SK-N-SH (cell line): ENCODE measurements at regions not wholly inside any gene's neighbourhood (a gene's known extent, or its start where the extent isn't known, plus 50 kb on each side); places are given as distances from the start of the nearest gene placed in this dataset.
"Not testable (repeated sequence)": the region's sequence is repeated elsewhere in the genome, so short reads cannot be mapped to it uniquely, and the experiment has no call there.

Experiments used
- CTCF ChIA-PET: fragments of 300-600, 350-600 bp; formaldehyde crosslinking; extraction: SDS; loops from one replicate; lab custom pipeline; 2021; lab: Yijun Ruan, JAX
- POLR2A ChIA-PET: fragments of 350-600 bp; sonication (Branson Sonifier 250); formaldehyde crosslinking; extraction: SDS; loops from one replicate; lab custom pipeline; 2020; ENCODE audit warnings: antibody characterized with exemption, inconsistent platforms; lab: Yijun Ruan, JAX
- DNase-seq: peaks from one replicate; pipeline ENCODE4 v3.0.0; 2012
- H2AFZ ChIP-seq: fragments of 200-600 bp; sonication (generic); 2 replicates; pipeline ENCODE4 v1.8.1; 2016; ENCODE audit warnings: antibody characterized with exemption, mild to moderate bottlenecking, low read depth
- H3F3A ChIP-seq: fragments of 200-600 bp; sonication (generic); replicated peaks from 2 replicates; pipeline ENCODE3; 2016; ENCODE audit warnings: antibody characterized with exemption, mild to moderate bottlenecking; ENCODE audit not compliant: insufficient read depth
- H3K27ac ChIP-seq, 2 experiments: fragments of 200-500 bp in 1 of 2; fragments of 200-600 bp in 1 of 2; sonication (Bioruptor generic) in 1 of 2; sonication (generic), shearing (Covaris generic) in 1 of 2; 2 replicates each; pipeline versions ENCODE4 v1.5.1 to v1.6.1; 2014 to 2016; ENCODE audit warnings: low read depth in 2 of 2, inconsistent platforms in 1 of 2, low read length in 1 of 2, mild to moderate bottlenecking in 1 of 2, mixed read lengths in 1 of 2
- H3K27me3 ChIP-seq: fragments of 200-600 bp; sonication (generic), shearing (Covaris generic); 2 replicates; pipeline ENCODE4 v1.6.1; 2016; ENCODE audit warnings: mixed run types; ENCODE audit not compliant: insufficient read depth
- H3K36me3 ChIP-seq, 2 experiments: fragments of 200-500 bp in 1 of 2; fragments of 200-600 bp in 1 of 2; sonication (Bioruptor generic) in 1 of 2; sonication (generic) in 1 of 2; replicated peaks in 1 of 2; 2 replicates each; pipeline versions ENCODE3 to v1.5.1; 2014 to 2016; ENCODE audit warnings: low read length in 1 of 2, mild to moderate bottlenecking in 1 of 2; ENCODE audit not compliant: insufficient read depth in 2 of 2, control insufficient read depth in 1 of 2
- H3K4me1 ChIP-seq, 2 experiments: fragments of 200-500 bp in 1 of 2; fragments of 200-600 bp in 1 of 2; sonication (Bioruptor generic) in 1 of 2; sonication (generic), shearing (Covaris generic) in 1 of 2; 2 replicates each; pipeline versions ENCODE4 v1.5.1 to v1.6.1; 2014 to 2016; ENCODE audit warnings: low read depth in 1 of 2, low read length in 1 of 2, mixed run types in 1 of 2; ENCODE audit not compliant: insufficient read depth in 2 of 2, control insufficient read depth in 1 of 2
- H3K4me2 ChIP-seq: fragments of 200-600 bp; sonication (generic), shearing (Covaris generic); 2 replicates; pipeline ENCODE4 v1.6.1; 2017; ENCODE audit warnings: mixed run types
- H3K4me3 ChIP-seq, 2 experiments: fragments of 200-500 bp in 1 of 2; fragments of 200-600 bp in 1 of 2; sonication (Bioruptor generic) in 1 of 2; sonication (generic), shearing (Covaris generic) in 1 of 2; 2 replicates each; pipeline versions ENCODE4 v1.5.1 to v1.8.1; 2014 to 2016; ENCODE audit warnings: low read depth in 2 of 2, inconsistent platforms in 1 of 2, low read length in 1 of 2, mild to moderate bottlenecking in 1 of 2, mixed read lengths in 1 of 2, moderate library complexity in 1 of 2
- H3K79me2 ChIP-seq: fragments of 200-600 bp; sonication (generic); 2 replicates; pipeline ENCODE4 v1.8.1; 2017; ENCODE audit warnings: mild to moderate bottlenecking; ENCODE audit not compliant: insufficient read depth
- H3K9ac ChIP-seq: fragments of 200-600 bp; sonication (generic); 2 replicates; pipeline ENCODE4 v1.6.1; 2017; ENCODE audit warnings: mixed run types
- H3K9me2 ChIP-seq: fragments of 200-600 bp; sonication (generic); 2 replicates; pipeline ENCODE4 v1.6.1; 2017; ENCODE audit warnings: mixed run types
- H3K9me3 ChIP-seq: fragments of 200-600 bp; sonication (generic); 2 replicates; pipeline ENCODE4 v1.6.1; 2017; ENCODE audit warnings: mixed run types, mild to moderate bottlenecking, moderate library complexity
- H4K20me1 ChIP-seq: fragments of 200-600 bp; sonication (generic); 2 replicates; pipeline ENCODE4 v1.6.1; 2017; ENCODE audit warnings: mild to moderate bottlenecking, mixed run types; ENCODE audit not compliant: insufficient read depth
- EZH2phosphoT487 ChIP-seq: fragments of 200-600 bp; sonication (generic); IDR thresholded peaks from 2 replicates; pipeline ENCODE4 v1.6.1; 2017; ENCODE audit warnings: low read depth, mixed run types, mild to moderate bottlenecking, antibody characterized with exemption, moderate library complexity, borderline replicate concordance
- NFIC ChIP-seq: IDR thresholded peaks from 2 replicates; pipeline ENCODE4 v1.4.0; 2012; ENCODE audit warnings: borderline replicate concordance
- NRF1 ChIP-seq: IDR thresholded peaks from 2 replicates; pipeline ENCODE4 v1.6.1; 2012; ENCODE audit warnings: low read depth, mild to moderate bottlenecking, low read length
- RAD21 ChIP-seq: IDR thresholded peaks from 2 replicates; pipeline ENCODE4 v1.6.1; 2012; ENCODE audit warnings: mild to moderate bottlenecking, low read length
- RCOR1 ChIP-seq: fragments of 150-350 bp; IDR thresholded peaks from 2 replicates; pipeline ENCODE4 v1.6.1; 2017; ENCODE audit warnings: antibody characterized with exemption, low read length
- REST ChIP-seq: IDR thresholded peaks from 2 replicates; pipeline ENCODE4 v1.6.1; 2012; ENCODE audit warnings: mild to moderate bottlenecking, low read depth, low read length, moderate library complexity
- RXRA ChIP-seq: IDR thresholded peaks from 2 replicates; pipeline ENCODE4 v1.4.0; 2012; ENCODE audit warnings: low read depth, mild to moderate bottlenecking, borderline replicate concordance
- SIN3A ChIP-seq: IDR thresholded peaks from 2 replicates; pipeline ENCODE4 v1.6.1; 2012; ENCODE audit warnings: low read depth, mild to moderate bottlenecking, low read length, moderate library complexity, borderline replicate concordance
- TCF12 ChIP-seq: IDR thresholded peaks from 2 replicates; pipeline ENCODE4 v1.4.0; 2012
- USF2 ChIP-seq: fragments of 150-350 bp; IDR thresholded peaks from 2 replicates; pipeline ENCODE4 v1.6.1; 2017; ENCODE audit warnings: antibody characterized with exemption, low read length, low read depth, borderline replicate concordance
- YY1 ChIP-seq: IDR thresholded peaks from 2 replicates; pipeline ENCODE4 v1.4.0; 2012; ENCODE audit warnings: low read depth, mild to moderate bottlenecking
- ZBTB33 ChIP-seq: IDR thresholded peaks from 2 replicates; pipeline ENCODE4 v1.4.0; 2012; ENCODE audit warnings: low read depth, borderline replicate concordance
- WGBS: methylation state at CpG from one replicate; pipeline ENCODE4 v1.1.6; 2017; ENCODE audit warnings: low lambda C conversion rate; 5-methylcytosine and 5-hydroxymethylcytosine counted together

GRCh38 chr20:40274912-40275533 is 414.0 kb downstream of the MAFB start:
- H3K27ac ChIP-seq: peak overlapping the region in 1 of 2 experiments; percentile 90; a peak in 1 of 4 replicates
- no peaks in the 10 kb centered on the region for H3K27me3 ChIP-seq
- peak; percentile 7; the same call in 1 of the 2 replicates for TF ChIP-seq RCOR1
- TF ChIP-seq NFIC: no peak
- TF ChIP-seq RAD21: peak; percentile 21; the same call in 1 of the 2 replicates
- H3K4me2 ChIP-seq: no peak overlapping the region
- H3K4me3 ChIP-seq: no peak overlapping the region
- no peak overlapping the region for H2AFZ ChIP-seq
- H3K4me1 ChIP-seq: peaks cover 11 to 28% of the 10 kb centered on the region in 2 experiments; a peak in 3 of 4 replicates
- no peaks in the 10 kb centered on the region for H3F3A ChIP-seq
- H4K20me1 ChIP-seq: no peaks in the 10 kb centered on the region
- CTCF ChIA-PET: interaction anchor here (0.9 to 2.3 kb wide), 4 partner anchors 9 to 414 kb away, joined by 3 to 11 read pairs (median 9); partner anchors contain the start of gene MAFB
- H3K9ac ChIP-seq: no peak overlapping the region
- WGBS: 62% methylated on average over 3 of the region's 3 CpGs
- H3K9me2 ChIP-seq: no peaks in the 10 kb centered on the region
- no peaks in the 10 kb centered on the region for H3K36me3 ChIP-seq
- POLR2A ChIA-PET: interaction anchor here (0.6 to 1.1 kb wide), 2 partner anchors 414 to 1029 kb away, joined by 3 to 4 read pairs; partner anchors contain the start of gene MAFB
- peak; percentile 41 for DNase-seq
- H3K79me2 ChIP-seq: no peaks in the 10 kb centered on the region
- H3K9me3 ChIP-seq: no peaks in the 10 kb centered on the region

GRCh38 chr20:40269274-40269673 is 419.8 kb downstream of the MAFB start:
- H4K20me1 ChIP-seq, H3F3A ChIP-seq, H3K27me3 ChIP-seq, DNase-seq, POLR2A ChIA-PET, H3K27ac ChIP-seq, H3K4me2 ChIP-seq, H3K79me2 ChIP-seq, H3K4me3 ChIP-seq, H3K9me3 ChIP-seq, H3K9ac ChIP-seq, H3K36me3 ChIP-seq, H2AFZ ChIP-seq, H3K4me1 ChIP-seq, H3K9me2 ChIP-seq: not testable (repeated sequence)
- CTCF ChIA-PET: interaction anchor here (1.4 kb wide), 1 partner anchor 420 kb away, joined by 5 read pairs; the partner anchor contains the start of gene MAFB
- 57% methylated on average over 11 of the region's 11 CpGs for whole genome bisulfite sequencing

- CTCF ChIA-PET: interaction anchor here (1.0 to 1.7 kb wide), 3 partner anchors 108 to 1004 kb away, joined by 3 to 5 read pairs (median 5); partner anchors contain the start of gene MAFB
- H3K27ac ChIP-seq: no peak overlapping the region
- TF ChIP-seq USF2 (no peak), YY1 (no peak), NFIC (no peak), REST (no peak), TCF12 (no peak), RCOR1 (no peak), EZH2phosphoT487 (no peak), SIN3A (no peak), ZBTB33 (no peak), RXRA (no peak), NRF1 (no peak)
Measured at GRCh38 chr20:40268321-40269075, 420.5 kb downstream of the MAFB start.

More at GRCh38 chr20:40268321-40269075, 420.5 kb downstream of the MAFB start:
- no peaks in the 10 kb centered on the region for H3K9me2 ChIP-seq
- H3K4me3 ChIP-seq: no peak overlapping the region
- DNase-seq: no peak
- H3K4me1 ChIP-seq: no peaks in the 10 kb centered on the region
- no peaks in the 10 kb centered on the region for H3K79me2 ChIP-seq
- no peaks in the 10 kb centered on the region for H4K20me1 ChIP-seq
- no peaks in the 10 kb centered on the region for H3F3A ChIP-seq
- POLR2A ChIA-PET: interaction anchor here (0.6 kb wide), 1 partner anchor 27 kb away, joined by 3 read pairs; no protein-coding TSS in a partner anchor
- H3K9me3 ChIP-seq: no peaks in the 10 kb centered on the region
- H3K27me3 ChIP-seq: no peaks in the 10 kb centered on the region
- H3K4me2 ChIP-seq: no peak overlapping the region
- 55% methylated on average over 3 of the region's 3 CpGs for WGBS
- no peaks in the 10 kb centered on the region for H3K36me3 ChIP-seq
- H3K9ac ChIP-seq: no peak overlapping the region
- no peak overlapping the region for H2AFZ ChIP-seq
